HG03064 (cell line): ENCODE measurements at regions not wholly inside any gene's neighbourhood (a gene's known extent, or its start where the extent isn't known, plus 50 kb on each side); places are given as distances from the start of the nearest gene placed in this dataset.
"Not testable (repeated sequence)": the region's sequence is repeated elsewhere in the genome, so short reads cannot be mapped to it uniquely, and the experiment has no call there.

ENCODE experiments used
- ATAC-seq: cut with Tn5 transposase; IDR thresholded peaks from one replicate; pipeline ENCODE4 v1.9.1; 2021; ENCODE audit warnings: low read depth; ENCODE audit not compliant: unreplicated experiment

DNA sequence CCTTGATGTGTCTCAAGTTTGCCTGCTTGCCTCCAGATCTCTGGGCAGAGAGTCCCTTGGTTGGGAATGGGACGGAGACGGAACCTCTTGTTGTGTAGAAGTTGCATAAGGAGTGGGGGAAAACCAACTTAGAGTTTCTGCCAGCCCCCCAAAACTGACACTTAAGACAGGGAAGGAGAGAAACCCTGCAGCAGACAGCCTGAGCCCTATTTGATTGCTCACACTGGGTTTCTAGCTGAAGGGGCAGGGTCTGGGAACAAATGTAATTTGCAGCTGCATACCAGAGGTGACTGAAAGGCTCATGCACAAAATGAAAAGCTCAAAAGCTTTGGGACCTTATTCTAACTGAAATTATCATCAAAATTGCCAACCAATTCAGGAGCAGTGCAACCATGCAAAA lies 254.5 kb downstream of the RASEF start:
- no peak for ATAC-seq

DNA sequence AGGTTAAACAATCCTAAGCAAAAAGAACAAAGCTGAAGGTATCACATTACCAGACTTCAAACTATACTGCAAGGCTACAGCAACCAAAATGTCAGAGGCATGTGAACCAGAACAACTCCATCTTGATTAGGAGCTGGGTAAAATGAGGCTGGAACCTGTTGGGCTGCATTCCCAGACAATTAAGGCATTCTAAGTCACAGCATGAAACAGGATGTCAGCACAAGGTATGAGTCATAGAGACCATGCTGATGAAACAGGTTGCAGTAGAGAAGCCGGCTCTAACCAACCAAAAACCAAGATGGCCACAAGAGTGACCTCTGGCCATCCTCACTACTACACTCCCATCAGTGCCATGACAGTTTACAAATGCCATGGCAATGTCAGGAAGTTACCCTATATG lies 252.0 kb downstream of the RASEF start:
- no peak for ATAC-seq

- no peak for ATAC-seq
These were observed 243.7 kb downstream of the RASEF start for GRCh38 chr9:82819260-82819659.

GRCh38 chr9:82820186-82820585 lies 242.8 kb downstream of the RASEF start:
- ATAC-seq, result no peak

- ATAC-seq, result no peak
These were observed 233.1 kb downstream of the RASEF start for GRCh38 chr9:82829818-82830217.

DNA sequence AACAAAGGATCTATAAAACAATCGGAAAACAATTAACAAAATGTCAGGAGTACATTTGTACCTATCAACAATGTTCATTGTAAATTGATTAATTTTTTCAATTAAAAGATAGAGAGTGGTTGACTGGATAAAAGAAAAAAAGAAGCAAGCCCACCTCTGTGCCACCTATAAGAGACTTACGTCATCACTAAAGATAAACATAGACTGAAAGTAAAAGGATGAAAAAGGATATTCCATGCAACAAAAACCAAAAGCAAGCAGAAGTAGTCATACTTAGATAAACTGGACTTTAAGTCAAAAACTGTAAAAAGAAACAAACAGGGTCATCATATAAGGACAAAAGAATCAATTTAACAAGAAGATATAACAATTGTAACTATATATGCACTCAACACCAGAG lies 197.4 kb downstream of the RASEF start:
- ATAC-seq, result no peak

DNA sequence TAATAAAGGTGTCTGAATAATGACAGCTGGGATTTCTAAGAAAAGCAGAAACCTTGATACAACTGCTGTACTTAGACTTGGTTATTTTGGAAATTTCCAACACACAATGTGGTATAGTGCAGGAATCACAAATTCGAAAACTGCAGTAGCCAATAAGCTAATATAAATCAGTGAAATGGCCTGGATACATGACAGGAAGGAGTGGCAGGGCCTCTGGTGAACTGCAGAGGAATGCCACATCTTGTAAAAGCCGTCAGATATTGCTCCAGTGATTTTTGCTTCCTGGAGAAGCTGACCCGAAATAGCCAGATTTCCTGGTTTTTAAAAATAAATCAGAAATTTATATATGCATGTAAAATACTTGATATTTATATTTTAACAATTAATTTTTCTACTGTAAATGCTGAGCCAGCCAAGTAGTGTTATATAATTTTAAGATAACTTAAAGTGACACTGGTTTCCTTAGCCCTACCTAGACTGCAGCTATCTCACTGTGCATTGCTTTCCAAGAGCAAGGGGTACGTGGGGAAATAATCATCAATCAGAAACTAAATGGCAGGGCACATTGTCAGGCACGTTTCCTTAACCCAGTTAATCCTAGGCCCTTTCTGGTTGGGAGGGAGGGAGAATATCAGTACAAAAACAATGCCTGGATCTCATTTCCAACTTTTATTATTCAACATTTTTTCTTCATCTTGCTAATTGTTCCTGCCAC lies 182.4 kb downstream of the RASEF start:
- no peak for ATAC-seq

DNA sequence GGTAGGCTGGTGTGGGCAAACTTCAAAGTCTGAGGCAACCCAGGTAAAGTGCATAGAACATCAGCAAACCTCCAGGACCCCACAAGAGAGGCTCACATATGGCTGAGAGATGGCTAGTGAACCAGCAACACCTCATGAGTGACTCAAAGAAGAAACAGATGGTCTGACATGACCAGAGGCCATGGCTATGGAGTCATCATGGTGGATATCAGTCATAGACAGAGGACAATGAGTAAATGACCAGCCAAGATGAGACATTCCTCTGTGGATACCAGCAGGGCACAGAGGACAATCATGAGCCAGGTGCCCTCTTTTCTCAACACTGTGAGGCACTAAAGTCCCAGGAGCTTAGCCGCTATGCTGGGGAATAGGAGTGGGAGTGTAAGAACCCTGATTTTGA lies 180.8 kb downstream of the RASEF start:
- ATAC-seq, result no peak

- no peak for ATAC-seq
These were observed 180.2 kb downstream of the RASEF start for GRCh38 chr9:82882748-82883147.

DNA sequence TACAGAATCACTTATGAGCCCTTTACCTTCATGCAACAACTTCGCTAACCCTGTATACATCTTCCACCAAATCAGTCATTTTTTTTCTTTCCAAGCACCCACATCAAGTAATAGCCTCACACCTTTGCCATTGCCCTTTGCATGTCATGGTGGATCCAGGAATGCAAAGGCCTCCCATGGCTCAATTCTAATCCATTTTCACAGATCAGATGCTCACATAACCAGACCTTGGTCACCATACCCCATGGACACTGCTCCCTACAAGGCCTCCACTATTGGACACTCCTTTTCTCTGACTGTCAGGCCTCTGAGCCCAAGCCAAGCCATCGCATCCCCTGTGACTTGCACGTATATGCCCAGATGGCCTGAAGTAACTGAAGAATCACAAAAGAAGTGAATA lies 179.5 kb downstream of the RASEF start:
- ATAC-seq, result no peak

- ATAC-seq, result not testable (repeated sequence)
These were observed 179.0 kb downstream of the RASEF start for GRCh38 chr9:82883974-82884373.

DNA sequence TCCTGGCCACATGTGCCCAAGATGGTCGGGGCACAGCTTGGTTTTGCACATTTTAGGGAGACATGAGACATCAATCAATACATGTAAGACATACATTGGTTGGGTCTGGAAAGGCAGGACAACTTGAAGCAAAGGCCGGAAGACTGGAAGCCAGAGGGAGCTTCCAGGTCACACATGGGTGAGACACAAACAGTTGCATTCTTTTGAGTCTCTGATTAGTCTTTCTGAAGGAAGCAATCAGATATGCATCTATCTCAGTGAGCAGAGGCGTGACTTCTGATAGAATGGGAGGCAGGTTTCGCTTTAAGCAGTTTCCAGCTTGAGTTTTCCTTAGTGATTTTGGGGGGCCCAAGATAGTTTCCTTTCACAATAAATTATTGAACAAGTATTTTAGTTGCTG lies 172.5 kb downstream of the RASEF start:
- ATAC-seq, result no peak

- ATAC-seq, result no peak
These were observed 172.1 kb downstream of the RASEF start for GRCh38 chr9:82890865-82891264.

GRCh38 chr9:82891321-82891720 lies 171.6 kb downstream of the RASEF start:
- no peak for ATAC-seq

DNA sequence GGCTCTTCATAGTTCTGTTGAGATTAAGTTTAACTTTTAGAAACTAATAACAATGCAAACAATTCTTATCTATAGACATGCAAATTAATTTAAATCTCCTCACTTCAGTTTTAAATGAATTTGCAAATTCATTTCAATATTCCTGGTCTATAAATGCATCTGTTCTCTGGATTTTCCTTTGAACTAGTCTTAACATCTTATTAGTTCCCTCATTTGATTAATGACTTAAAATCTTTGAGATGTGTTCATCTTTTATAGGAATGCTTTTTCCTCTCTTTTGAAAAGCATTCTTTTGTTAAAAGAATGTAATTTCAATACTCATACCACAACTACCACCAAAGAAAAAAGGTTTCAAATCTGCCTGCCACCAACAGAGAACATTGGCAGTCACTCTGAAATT lies 169.4 kb downstream of the RASEF start:
- ATAC-seq, result no peak

- no peak for ATAC-seq
These were observed 168.4 kb downstream of the RASEF start for GRCh38 chr9:82894548-82894947.

DNA sequence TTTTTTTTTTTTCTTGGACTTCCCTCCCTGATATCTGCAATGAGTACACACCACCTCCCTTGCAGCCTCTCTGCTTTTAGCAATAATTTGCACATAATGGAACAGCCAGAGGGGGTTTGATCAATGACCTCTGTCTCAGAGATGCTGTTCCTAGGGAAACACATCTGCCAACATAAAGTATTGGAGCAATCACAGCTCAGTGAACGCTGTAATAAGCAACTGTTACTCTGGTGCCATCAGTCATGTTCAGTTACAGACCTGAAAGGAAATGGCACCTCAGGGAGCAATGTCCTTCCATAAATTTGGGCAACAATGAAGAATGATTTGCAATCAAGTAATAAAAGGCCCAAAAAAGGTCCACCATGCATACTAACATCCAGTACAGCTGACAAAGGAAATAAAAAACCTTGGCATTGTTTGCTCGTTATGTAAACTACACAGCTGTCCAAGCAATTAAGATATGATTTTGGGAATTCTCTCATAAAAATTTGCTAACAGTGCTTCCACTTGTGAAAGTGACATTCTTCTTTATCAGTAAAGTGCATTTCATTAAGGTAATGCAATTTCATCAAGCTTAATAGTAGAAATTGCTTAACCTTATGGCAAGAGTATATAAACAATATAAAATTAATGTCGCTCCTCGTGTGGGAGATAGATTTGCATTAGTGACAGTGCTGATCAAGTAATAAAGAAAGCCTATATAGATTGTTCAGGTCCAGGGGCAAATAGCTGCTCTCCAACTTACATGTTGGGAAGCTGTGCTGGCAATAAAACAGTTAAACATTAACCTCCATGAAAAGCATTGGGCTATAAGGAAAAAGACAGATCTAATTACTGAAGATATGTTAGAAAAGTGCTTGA lies 167.8 kb downstream of the RASEF start:
- no peak for ATAC-seq

DNA sequence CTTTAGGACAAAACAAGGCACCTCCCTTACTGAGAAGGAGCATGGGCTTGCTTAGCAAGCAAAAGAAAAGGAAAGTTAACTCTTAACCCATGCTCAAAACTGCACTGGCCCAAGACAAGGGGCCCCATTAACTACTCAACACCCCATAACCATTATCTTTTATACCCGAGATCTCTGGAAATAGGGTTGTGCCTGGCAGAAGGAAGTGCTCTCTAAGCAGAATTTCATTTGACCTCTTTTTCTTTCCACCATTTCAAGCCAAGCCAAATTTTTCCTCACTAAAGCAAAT lies 167.2 kb downstream of the RASEF start:
- ATAC-seq, result no peak

- no peak for ATAC-seq
These were observed 159.4 kb downstream of the RASEF start for GRCh38 chr9:82903503-82903902.

GRCh38 chr9:82911996-82912395 lies 150.9 kb downstream of the RASEF start:
- ATAC-seq, result no peak

DNA sequence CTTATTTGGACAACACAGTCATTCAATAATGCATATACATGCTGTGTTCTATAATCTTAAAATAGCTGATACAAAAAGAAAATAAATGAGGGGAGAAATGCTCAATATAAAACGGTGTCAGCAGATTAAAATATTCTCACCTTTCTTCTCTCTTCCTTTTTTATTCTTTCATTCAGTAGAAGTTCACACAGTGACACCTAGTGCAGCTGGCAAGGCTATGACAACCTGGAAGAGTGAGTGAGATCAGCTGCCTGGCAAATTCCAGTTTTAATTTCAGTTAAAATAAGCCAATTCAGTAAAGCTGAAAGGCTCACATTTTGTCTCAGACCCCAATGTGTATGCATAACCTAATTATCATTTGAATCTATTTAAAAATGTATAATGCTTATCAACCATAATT lies 150.3 kb downstream of the RASEF start:
- ATAC-seq, result no peak

GRCh38 chr9:82916238-82916637 lies 146.7 kb downstream of the RASEF start:
- not testable (repeated sequence) for ATAC-seq
